ENCODE measurements at regions not wholly inside any gene's neighbourhood (a gene's known extent, or its start where the extent isn't known, plus 50 kb on each side); places are given as distances from the start of the nearest gene placed in this dataset.

GRCh38 chr13:30840515-30840914, 65.6 kb upstream of the MEDAG start:
- Histone ChIP-seq H3K27ac (no peak overlapping the region), H3K4me3 (no peak overlapping the region), H3K9me3 (ENCODE audit: low read depth) (no peaks in the 10 kb centered on the region), H3K36me3 (no peaks in the 10 kb centered on the region), H3K27me3 (no peaks in the 10 kb centered on the region), H3K4me1 (ENCODE audit: low read depth) (peaks cover 6% of the 10 kb centered on the region)
- no peak for TF ChIP-seq CTCF (IDR thresholded peaks at IDR 0.05; ENCODE audit: low read depth, low read length)
- DNase-seq (ENCODE audit: low read depth in 1 of 2, low spot score in 1 of 2): no peak

GRCh38 chr13:30841154-30841553, 64.9 kb upstream of the MEDAG start:
- DNase-seq (ENCODE audit: low read depth in 1 of 2, low spot score in 1 of 2): no peak
- Histone ChIP-seq H3K27me3 (no peaks in the 10 kb centered on the region), H3K4me3 (no peak overlapping the region), H3K27ac (no peak overlapping the region), H3K9me3 (ENCODE audit: low read depth) (no peaks in the 10 kb centered on the region), H3K4me1 (ENCODE audit: low read depth) (peaks cover 6% of the 10 kb centered on the region), H3K36me3 (no peaks in the 10 kb centered on the region)
- no peak for TF ChIP-seq CTCF (IDR thresholded peaks at IDR 0.05; ENCODE audit: low read depth, low read length)

- H3K36me3 ChIP-seq: no peaks in the 10 kb centered on the region
- no peaks in the 10 kb centered on the region for H3K27me3 ChIP-seq
- H3K27ac ChIP-seq: no peak overlapping the region
- no peak for DNase-seq (ENCODE audit: low read depth in 1 of 2, low spot score in 1 of 2)
- H3K4me3 ChIP-seq: no peak overlapping the region
- no peaks in the 10 kb centered on the region for H3K9me3 ChIP-seq (ENCODE audit: low read depth)
- no peaks in the 10 kb centered on the region for H3K4me1 ChIP-seq (ENCODE audit: low read depth)
- TF ChIP-seq CTCF (IDR thresholded peaks at IDR 0.05; ENCODE audit: low read depth, low read length): no peak
These were observed 62.5 kb upstream of the MEDAG start for GRCh38 chr13:30843548-30843947.

GRCh38 chr13:30844548-30845296, 61.3 kb upstream of the MEDAG start:
- no peak for TF ChIP-seq CTCF (IDR thresholded peaks at IDR 0.05; ENCODE audit: low read depth, low read length)
- Histone ChIP-seq H3K27me3 (no peaks in the 10 kb centered on the region), H3K9me3 (ENCODE audit: low read depth) (no peaks in the 10 kb centered on the region)

GRCh38 chr13:30845297-30846214, 60.5 kb upstream of the MEDAG start:
- DNase-seq (ENCODE audit: low read depth in 1 of 2, low spot score in 1 of 2): no peak
- Histone ChIP-seq H3K4me3 (no peak overlapping the region), H3K4me1 (ENCODE audit: low read depth) (no peaks in the 10 kb centered on the region), H3K36me3 (no peaks in the 10 kb centered on the region), H3K9me3 (ENCODE audit: low read depth) (no peaks in the 10 kb centered on the region), H3K27ac (no peak overlapping the region), H3K27me3 (no peaks in the 10 kb centered on the region)
- no peak for TF ChIP-seq CTCF (IDR thresholded peaks at IDR 0.05; ENCODE audit: low read depth, low read length)

More at GRCh38 chr13:30844548-30845296, 61.3 kb upstream of the MEDAG start:
- no peaks in the 10 kb centered on the region for H3K4me1 ChIP-seq (ENCODE audit: low read depth)
- DNase-seq (ENCODE audit: low read depth in 1 of 2, low spot score in 1 of 2): no peak
- H3K36me3 ChIP-seq: no peaks in the 10 kb centered on the region
- no peak overlapping the region for H3K4me3 ChIP-seq
- no peak overlapping the region for H3K27ac ChIP-seq
